ENCODE measurements at regions not wholly inside any gene's neighbourhood (a gene's known extent, or its start where the extent isn't known, plus 50 kb on each side); places are given as distances from the start of the nearest gene placed in this dataset.

DNA sequence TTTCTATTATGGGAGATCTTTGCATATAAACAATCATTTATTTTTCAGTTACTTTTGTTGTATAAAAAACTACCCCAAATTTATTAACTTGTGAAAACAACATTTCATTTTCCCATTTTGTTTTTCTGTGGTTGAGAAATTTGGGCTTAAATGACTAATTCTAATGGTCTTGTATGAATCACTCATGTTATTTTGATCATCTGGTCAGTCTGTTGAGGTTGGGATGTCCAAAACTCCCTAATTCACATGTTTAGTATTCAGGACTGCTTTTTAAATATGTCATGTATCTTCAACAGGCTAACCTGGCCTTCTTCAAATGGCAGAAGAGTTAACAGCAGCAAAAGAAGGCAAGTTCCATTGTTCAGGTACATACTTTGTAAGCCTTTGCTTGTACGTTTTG lies 788.1 kb downstream of the TRIB2 start:
- Histone ChIP-seq H3K9ac (ENCODE audit: insufficient read depth, low read length) (no peak overlapping the region), H3K4me1 (ENCODE audit: control insufficient read depth, extremely low read depth, insufficient read depth, low read length) (no peaks in the 10 kb centered on the region), H4K20me1 (ENCODE audit: control insufficient read depth, extremely low read depth, insufficient read depth, low read length) (no peaks in the 10 kb centered on the region), H3K27me3 (ENCODE audit: control insufficient read depth, insufficient read depth, low read length) (no peaks in the 10 kb centered on the region), H3K27ac (ENCODE audit: insufficient read depth, low read length) (no peak overlapping the region), H3K79me2 (ENCODE audit: control insufficient read depth, insufficient read depth, low read length) (no peaks in the 10 kb centered on the region), H2AFZ (ENCODE audit: low read length) (no peak overlapping the region), H3K36me3 (ENCODE audit: control insufficient read depth, insufficient read depth, low read length) (no peaks in the 10 kb centered on the region), H3K9me3 (ENCODE audit: control insufficient read depth, insufficient read depth, low read depth, low read length) (no peaks in the 10 kb centered on the region), H3K4me3 (replicated peaks in 1 of 4; ENCODE audit: control extremely low read depth in 1 of 4, insufficient read depth in 1 of 4, low read depth in 3 of 4, low read length in 4 of 4) (no peak overlapping the region), H3K4me2 (ENCODE audit: extremely low read depth, insufficient read depth, low read length) (no peak overlapping the region)
- no peak for TF ChIP-seq CTCF (conservative IDR thresholded peaks at IDR 0.05 in 1 of 2, IDR thresholded peaks at IDR 0.05 in 1 of 2; ENCODE audit: low read depth in 1 of 2, low read length in 2 of 2)
- TF ChIP-seq EZH2 (IDR thresholded peaks at IDR 0.05; ENCODE audit: low read length, missing control alignments), result no peak
- no peak for DNase-seq (ENCODE audit: low read depth in 2 of 2)

DNA sequence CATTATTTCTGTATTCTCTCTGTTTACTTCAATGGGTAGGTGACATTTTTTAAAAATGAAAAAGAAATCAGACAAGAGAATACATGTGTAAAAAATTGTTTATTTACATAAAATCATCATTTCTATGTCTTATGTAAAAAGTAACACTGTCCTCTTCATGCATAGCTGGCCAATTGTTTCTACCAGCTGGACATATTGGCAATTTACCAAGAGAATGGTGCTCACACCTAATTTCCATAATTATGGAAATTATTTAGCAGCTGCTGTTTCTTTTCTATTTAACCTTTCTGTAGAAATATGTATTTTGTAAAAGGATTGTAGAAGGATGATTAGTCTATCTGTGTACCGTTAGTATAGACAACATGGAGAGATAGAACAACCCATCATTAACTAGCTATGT lies 791.9 kb downstream of the TRIB2 start:
- DNase-seq (ENCODE audit: low read depth in 2 of 2), result no peak
- Histone ChIP-seq H3K4me2 (ENCODE audit: extremely low read depth, insufficient read depth, low read length) (no peak overlapping the region), H2AFZ (ENCODE audit: low read length) (no peak overlapping the region), H3K4me3 (replicated peaks in 1 of 4; ENCODE audit: control extremely low read depth in 1 of 4, insufficient read depth in 1 of 4, low read depth in 3 of 4, low read length in 4 of 4) (no peak overlapping the region), H3K27me3 (ENCODE audit: control insufficient read depth, insufficient read depth, low read length) (no peaks in the 10 kb centered on the region), H3K9ac (ENCODE audit: insufficient read depth, low read length) (no peak overlapping the region), H3K79me2 (ENCODE audit: control insufficient read depth, insufficient read depth, low read length) (no peaks in the 10 kb centered on the region), H3K36me3 (ENCODE audit: control insufficient read depth, insufficient read depth, low read length) (no peaks in the 10 kb centered on the region), H4K20me1 (ENCODE audit: control insufficient read depth, extremely low read depth, insufficient read depth, low read length) (no peaks in the 10 kb centered on the region), H3K9me3 (ENCODE audit: control insufficient read depth, insufficient read depth, low read depth, low read length) (no peaks in the 10 kb centered on the region), H3K27ac (ENCODE audit: insufficient read depth, low read length) (no peak overlapping the region), H3K4me1 (ENCODE audit: control insufficient read depth, extremely low read depth, insufficient read depth, low read length) (no peaks in the 10 kb centered on the region)
- no peak for TF ChIP-seq EZH2 (IDR thresholded peaks at IDR 0.05; ENCODE audit: low read length, missing control alignments)
- no peak for TF ChIP-seq CTCF (conservative IDR thresholded peaks at IDR 0.05 in 1 of 2, IDR thresholded peaks at IDR 0.05 in 1 of 2; ENCODE audit: low read depth in 1 of 2, low read length in 2 of 2)

DNA sequence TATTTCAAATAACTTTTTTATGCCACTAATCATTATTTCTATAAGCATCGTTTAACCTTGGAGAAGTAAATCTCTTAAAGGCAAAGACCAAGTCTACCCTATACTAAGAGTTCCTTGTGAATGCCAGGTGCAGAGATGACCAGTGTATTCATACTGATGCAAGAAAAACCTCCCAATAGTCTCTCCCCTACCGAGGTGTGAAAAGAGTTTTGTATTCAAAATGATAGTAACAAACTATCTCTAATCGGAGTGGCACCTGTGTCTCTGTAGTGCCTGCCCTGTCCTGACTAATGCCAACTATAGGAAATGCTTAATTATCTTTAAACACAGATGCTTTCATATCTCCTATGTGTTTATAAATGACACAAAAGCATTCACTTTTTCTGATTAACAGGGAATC lies 798.5 kb downstream of the TRIB2 start:
- Histone ChIP-seq H4K20me1 (ENCODE audit: control insufficient read depth, extremely low read depth, insufficient read depth, low read length) (no peaks in the 10 kb centered on the region), H3K27me3 (ENCODE audit: control insufficient read depth, insufficient read depth, low read length) (no peaks in the 10 kb centered on the region), H3K4me3 (replicated peaks in 1 of 4; ENCODE audit: control extremely low read depth in 1 of 4, insufficient read depth in 1 of 4, low read depth in 3 of 4, low read length in 4 of 4) (no peak overlapping the region), H3K36me3 (ENCODE audit: control insufficient read depth, insufficient read depth, low read length) (no peaks in the 10 kb centered on the region), H3K27ac (ENCODE audit: insufficient read depth, low read length) (no peak overlapping the region), H2AFZ (ENCODE audit: low read length) (no peak overlapping the region), H3K79me2 (ENCODE audit: control insufficient read depth, insufficient read depth, low read length) (no peaks in the 10 kb centered on the region), H3K9ac (ENCODE audit: insufficient read depth, low read length) (no peak overlapping the region), H3K4me2 (ENCODE audit: extremely low read depth, insufficient read depth, low read length) (no peak overlapping the region), H3K4me1 (ENCODE audit: control insufficient read depth, extremely low read depth, insufficient read depth, low read length) (no peaks in the 10 kb centered on the region), H3K9me3 (ENCODE audit: control insufficient read depth, insufficient read depth, low read depth, low read length) (no peaks in the 10 kb centered on the region)
- no peak for DNase-seq (ENCODE audit: low read depth in 2 of 2)
- no peak for TF ChIP-seq CTCF (conservative IDR thresholded peaks at IDR 0.05 in 1 of 2, IDR thresholded peaks at IDR 0.05 in 1 of 2; ENCODE audit: low read depth in 1 of 2, low read length in 2 of 2)
- TF ChIP-seq EZH2 (IDR thresholded peaks at IDR 0.05; ENCODE audit: low read length, missing control alignments), result no peak
